ENCODE measurements at regions not wholly inside any gene's neighbourhood (a gene's known extent, or its start where the extent isn't known, plus 50 kb on each side); places are given as distances from the start of the nearest gene placed in this dataset.
"Not testable (repeated sequence)": the region's sequence is repeated elsewhere in the genome, so short reads cannot be mapped to it uniquely, and the experiment has no call there.

GRCh38 chr7:45325378-45325777, 167.8 kb downstream of the RAMP3 start:
- Histone ChIP-seq H3K79me2 (ENCODE audit: low read depth) (no peaks in the 10 kb centered on the region), H3K4me2 (no peak overlapping the region), H3K4me1 (peaks cover 2% of the 10 kb centered on the region), H3K9me3 (ENCODE audit: low read depth) (no peaks in the 10 kb centered on the region), H3K27me3 (no peaks in the 10 kb centered on the region), H3K36me3 (no peaks in the 10 kb centered on the region), H3K9ac (no peak overlapping the region), H2AFZ (replicated peaks) (no peak overlapping the region), H3K27ac (no peak overlapping the region), H3K4me3 (no peak overlapping the region), H3F3A (ENCODE audit: low read depth) (no peaks in the 10 kb centered on the region), H4K20me1 (ENCODE audit: low read depth) (no peaks in the 10 kb centered on the region)
- no peaks in the 10 kb centered on the region for H3K36me3 Mint-ChIP-seq
- no peak for DNase-seq (ENCODE audit: low spot score)
- H3K4me3 Mint-ChIP-seq = no peak overlapping the region
- TF ChIP-seq CTCF (IDR thresholded peaks at IDR 0.05) = no peak
- TF ChIP-seq EZH2 (IDR thresholded peaks at IDR 0.05) = no peak
- no peak for TF ChIP-seq EZH2phosphoT487 (IDR thresholded peaks at IDR 0.05)
- H3K4me1 Mint-ChIP-seq = peaks cover 8% of the 10 kb centered on the region
- no peak overlapping the region for H3K27ac Mint-ChIP-seq
- no peaks in the 10 kb centered on the region for H3K27me3 Mint-ChIP-seq (ENCODE audit: insufficient read depth, low read depth)
- H3K9me3 Mint-ChIP-seq = peaks cover 1% of the 10 kb centered on the region

- Histone ChIP-seq H3K36me3 (no peaks in the 10 kb centered on the region), H3K4me3 (no peak overlapping the region), H3F3A (ENCODE audit: low read depth) (no peaks in the 10 kb centered on the region), H3K27ac (no peak overlapping the region), H4K20me1 (ENCODE audit: low read depth) (no peaks in the 10 kb centered on the region), H3K9ac (no peak overlapping the region), H2AFZ (replicated peaks) (no peak overlapping the region), H3K27me3 (no peaks in the 10 kb centered on the region), H3K4me1 (no peaks in the 10 kb centered on the region), H3K9me3 (ENCODE audit: low read depth) (no peaks in the 10 kb centered on the region), H3K4me2 (no peak overlapping the region), H3K79me2 (ENCODE audit: low read depth) (no peaks in the 10 kb centered on the region)
- H3K27ac Mint-ChIP-seq = no peak overlapping the region
- no peak for DNase-seq (ENCODE audit: low spot score)
- H3K36me3 Mint-ChIP-seq = no peaks in the 10 kb centered on the region
- H3K4me3 Mint-ChIP-seq = no peak overlapping the region
- peaks cover 4% of the 10 kb centered on the region for H3K27me3 Mint-ChIP-seq (ENCODE audit: insufficient read depth, low read depth)
- H3K9me3 Mint-ChIP-seq = peaks cover 8% of the 10 kb centered on the region
- H3K4me1 Mint-ChIP-seq = peaks cover 8% of the 10 kb centered on the region
- TF ChIP-seq CTCF (IDR thresholded peaks at IDR 0.05) (no peak), EZH2phosphoT487 (IDR thresholded peaks at IDR 0.05) (no peak), EZH2 (IDR thresholded peaks at IDR 0.05) (no peak)
Measured at GRCh38 chr7:45328403-45328981, 170.9 kb downstream of the RAMP3 start.

- H4K20me1 ChIP-seq (ENCODE audit: low read depth) = no peaks in the 10 kb centered on the region
- no peaks in the 10 kb centered on the region for H3F3A ChIP-seq (ENCODE audit: low read depth)
- H3K4me2 ChIP-seq = no peak overlapping the region
- DNase-seq (ENCODE audit: low spot score) = no peak
- H3K27ac ChIP-seq = no peak overlapping the region
- H2AFZ ChIP-seq (replicated peaks) = no peak overlapping the region
- H3K4me3 ChIP-seq = no peak overlapping the region
- no peaks in the 10 kb centered on the region for H3K4me1 ChIP-seq
- H3K27ac Mint-ChIP-seq = no peak overlapping the region
- no peaks in the 10 kb centered on the region for H3K36me3 Mint-ChIP-seq
- TF ChIP-seq EZH2phosphoT487 (IDR thresholded peaks at IDR 0.05) = no peak
- no peak for TF ChIP-seq CTCF (IDR thresholded peaks at IDR 0.05)
- no peak for TF ChIP-seq EZH2 (IDR thresholded peaks at IDR 0.05)
- H3K9ac ChIP-seq = no peak overlapping the region
- H3K79me2 ChIP-seq (ENCODE audit: low read depth) = no peaks in the 10 kb centered on the region
- H3K9me3 ChIP-seq (ENCODE audit: low read depth) = no peaks in the 10 kb centered on the region
- peaks cover 4% of the 10 kb centered on the region for H3K27me3 Mint-ChIP-seq (ENCODE audit: insufficient read depth, low read depth)
- H3K4me3 Mint-ChIP-seq = no peak overlapping the region
- peaks cover 18% of the 10 kb centered on the region for H3K9me3 Mint-ChIP-seq
- no peaks in the 10 kb centered on the region for H3K36me3 ChIP-seq
- H3K27me3 ChIP-seq = no peaks in the 10 kb centered on the region
- H3K4me1 Mint-ChIP-seq = peaks cover 6% of the 10 kb centered on the region
Measured at GRCh38 chr7:45331563-45331962, 174.0 kb downstream of the RAMP3 start.

GRCh38 chr7:45335024-45335423, 177.4 kb downstream of the RAMP3 start:
- not testable (repeated sequence) for H3F3A ChIP-seq (ENCODE audit: low read depth); H3K27ac Mint-ChIP-seq; H2AFZ ChIP-seq (replicated peaks); H3K79me2 ChIP-seq (ENCODE audit: low read depth); H3K4me1 Mint-ChIP-seq; H3K4me3 Mint-ChIP-seq; H3K4me2 ChIP-seq; H4K20me1 ChIP-seq (ENCODE audit: low read depth); H3K27me3 ChIP-seq; H3K9ac ChIP-seq; H3K4me1 ChIP-seq; H3K36me3 ChIP-seq; H3K27ac ChIP-seq; H3K4me3 ChIP-seq; H3K36me3 Mint-ChIP-seq; DNase-seq (ENCODE audit: low spot score); H3K9me3 ChIP-seq (ENCODE audit: low read depth); H3K27me3 Mint-ChIP-seq (ENCODE audit: insufficient read depth, low read depth)
- peaks cover 18% of the 10 kb centered on the region for H3K9me3 Mint-ChIP-seq

Measured in neural progenitor cell (in vitro differentiated cells).